Transverse colon (tissue), 4 donors: ENCODE measurements at regions not wholly inside any gene's neighbourhood (a gene's known extent, or its start where the extent isn't known, plus 50 kb on each side); places are given as distances from the start of the nearest gene placed in this dataset.
"Not testable (repeated sequence)": the region's sequence is repeated elsewhere in the genome, so short reads cannot be mapped to it uniquely, and the experiment has no call there.

Experiments used
- CTCF ChIP-seq, 5 experiments: fragments of 200-600 bp in 3 of 5; fragments of 450-650 bp in 2 of 5; sonication (generic) in 3 of 5; IDR thresholded peaks; 1 replicate in 2 of 5; 2 replicates in 3 of 5; pipeline ENCODE4 v1.5.1; 2016 to 2017; ENCODE audit warnings: antibody characterized with exemption in 5 of 5, inconsistent platforms in 3 of 5, mild to moderate bottlenecking in 2 of 5, moderate library complexity in 1 of 5
- POLR2AphosphoS5 ChIP-seq, 3 donors: sonication (generic); formaldehyde crosslinking; IDR thresholded peaks; one replicate each; pipeline ENCODE4 v1.6.1; 2016; ENCODE audit warnings: antibody characterized with exemption in 3 of 3

GRCh38 chr4:189707227-189707626 is 233.4 kb upstream of the FRG1 start:
- not testable (repeated sequence) for TF ChIP-seq CTCF, POLR2AphosphoS5 (IDR thresholded peaks at IDR 0.05)
